RKO (cell line): ENCODE measurements at regions not wholly inside any gene's neighbourhood (a gene's known extent, or its start where the extent isn't known, plus 50 kb on each side); places are given as distances from the start of the nearest gene placed in this dataset.
A peak's percentile ranks its signal among the peaks of the same experiment; 100 is the strongest.
"Not testable (repeated sequence)": the region's sequence is repeated elsewhere in the genome, so short reads cannot be mapped to it uniquely, and the experiment has no call there.

ENCODE experiments used
- DNase-seq: peaks from one replicate; pipeline ENCODE4 v3.0.0-alpha.2; 2016; ENCODE audit warnings: low spot score

DNA sequence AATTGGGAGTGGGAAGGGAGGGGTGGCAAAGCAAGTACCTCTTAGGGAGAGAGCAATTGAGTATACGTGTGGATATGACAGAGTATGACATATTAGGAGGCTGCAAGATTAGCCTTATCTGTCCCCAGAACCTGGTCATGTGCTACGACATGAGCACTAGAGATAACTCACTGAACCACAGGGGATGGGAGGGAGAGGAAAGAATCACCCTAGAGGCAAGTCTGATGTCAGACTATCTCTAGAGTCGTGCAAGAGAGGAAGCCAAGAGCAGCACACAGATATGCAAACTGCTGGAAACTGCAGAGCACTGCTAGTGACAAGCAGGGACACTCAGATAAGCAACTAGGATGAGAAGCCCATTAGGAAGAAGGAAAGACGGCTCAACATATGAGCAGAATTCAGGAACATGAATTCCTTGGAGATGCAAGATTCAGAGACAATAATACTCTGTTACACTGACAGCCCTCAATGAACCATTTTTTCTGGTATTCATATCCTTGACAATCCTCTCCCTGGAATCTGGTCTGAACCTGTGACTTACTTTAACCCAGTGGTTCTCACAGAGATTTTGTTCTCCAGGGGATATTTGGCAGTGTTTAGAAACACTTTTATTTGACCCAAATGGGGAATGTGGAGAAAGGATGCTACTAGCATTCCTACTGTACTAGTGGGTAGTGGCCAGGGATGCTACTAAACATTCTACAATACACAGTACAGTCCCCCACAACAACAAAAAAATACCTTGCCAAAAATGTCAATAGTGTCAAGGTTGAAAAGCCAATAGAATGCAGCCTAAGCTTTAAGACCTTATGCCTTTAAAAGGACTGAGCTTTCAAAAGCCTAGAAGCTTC lies 84.0 kb upstream of the BMP2K start:
- no peak for DNase-seq

DNA sequence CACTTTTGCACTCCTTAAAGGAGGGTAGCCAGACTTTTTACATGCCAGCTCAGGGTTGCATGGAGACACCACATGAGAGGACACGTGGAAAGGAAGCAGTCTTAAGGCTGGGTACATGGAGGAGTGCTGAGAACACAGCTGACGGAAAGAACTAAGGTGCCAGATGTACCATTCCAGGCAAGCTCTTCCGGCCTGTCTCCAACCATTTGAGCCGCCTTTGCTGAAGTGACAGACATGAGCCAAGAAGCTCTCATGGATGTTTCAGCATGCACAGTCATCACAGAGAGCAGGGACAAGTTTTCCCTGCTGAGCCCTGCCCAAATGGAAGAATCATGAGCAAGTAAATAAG lies 83.4 kb upstream of the BMP2K start:
- DNase-seq: no peak

- DNase-seq: no peak
Measured at GRCh38 chr4:78693777-78694456, 82.2 kb upstream of the BMP2K start.

DNA sequence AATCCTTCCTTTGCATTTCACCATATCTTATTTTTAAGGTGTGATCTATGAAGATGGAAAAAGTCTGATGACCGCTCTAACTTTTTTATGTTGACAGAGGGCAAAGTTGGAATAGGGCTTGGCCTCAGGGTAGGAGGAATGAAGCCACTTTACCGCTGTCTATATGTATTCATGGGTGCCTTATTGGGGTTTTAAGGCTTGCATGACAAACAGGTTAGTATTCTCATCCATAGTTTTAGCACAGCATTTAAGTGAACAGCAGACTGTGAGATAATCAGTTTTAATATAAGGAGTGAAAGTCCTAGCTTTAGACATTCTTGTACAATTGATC lies 81.7 kb upstream of the BMP2K start:
- DNase-seq: no peak

DNA sequence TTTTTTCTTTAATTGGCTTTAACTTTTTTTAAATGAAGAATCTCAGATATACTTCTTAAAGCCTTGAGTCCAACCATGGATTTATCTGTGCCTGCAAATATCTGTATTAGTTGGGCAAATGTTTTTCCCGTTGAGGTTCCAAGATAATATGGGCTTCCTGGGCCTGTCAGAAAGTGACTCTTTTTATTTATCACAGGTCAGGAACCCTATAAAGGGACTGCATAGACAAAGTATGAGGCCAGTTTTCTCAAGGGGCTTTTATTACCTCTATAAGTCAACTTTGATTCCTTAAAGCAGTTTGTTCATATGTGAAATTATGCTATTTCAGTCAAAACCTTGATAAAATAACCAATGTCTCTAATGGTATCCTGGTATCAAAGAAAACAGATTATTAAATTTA lies 80.2 kb upstream of the BMP2K start:
- DNase-seq: no peak

GRCh38 chr4:78703079-78703478 lies 73.1 kb upstream of the BMP2K start:
- DNase-seq: no peak

GRCh38 chr4:78704317-78704716 lies 71.8 kb upstream of the BMP2K start:
- DNase-seq: no peak

GRCh38 chr4:78704981-78705683 lies 71.0 kb upstream of the BMP2K start:
- DNase-seq: peak; percentile 25

DNA sequence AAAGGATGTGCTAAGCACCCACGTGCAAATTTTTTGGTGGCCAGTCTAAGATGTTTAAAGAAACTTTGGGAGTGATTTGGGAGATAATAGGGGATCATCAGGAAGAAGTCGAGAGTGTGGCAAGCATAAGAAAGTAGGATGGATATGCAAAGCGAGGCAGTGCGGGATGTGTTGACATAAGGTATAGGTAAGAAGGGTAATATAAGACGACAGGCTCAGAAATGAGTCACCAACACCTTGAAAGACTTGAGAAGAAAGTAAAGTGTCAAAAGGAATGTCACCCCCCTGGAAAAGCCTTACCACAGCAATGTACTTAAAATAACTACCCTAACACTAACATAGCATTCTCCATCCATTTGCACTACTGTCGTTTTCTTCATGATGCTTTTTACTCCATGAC lies 69.8 kb upstream of the BMP2K start:
- DNase-seq: no peak

DNA sequence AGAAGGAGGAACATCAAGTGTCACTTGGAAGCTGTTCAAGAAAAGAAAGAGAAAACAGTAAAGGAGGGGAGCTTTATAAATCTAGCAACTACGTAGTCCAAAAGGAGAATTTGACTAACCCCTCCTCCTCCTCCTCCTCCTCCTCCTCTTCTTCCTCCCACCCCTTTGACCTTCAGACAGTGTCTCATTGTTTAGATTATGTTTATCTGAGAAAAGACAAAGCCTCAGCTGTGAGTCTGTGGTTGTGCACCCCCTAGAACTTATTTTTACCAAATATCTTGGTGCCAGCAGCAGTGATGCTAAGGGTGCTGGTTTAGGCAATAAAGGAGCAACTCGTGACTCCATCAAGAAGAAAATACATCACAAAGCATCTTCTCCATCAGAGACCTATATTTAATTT lies 68.9 kb upstream of the BMP2K start:
- DNase-seq: no peak

GRCh38 chr4:78707793-78708192 lies 68.4 kb upstream of the BMP2K start:
- no peak for DNase-seq

DNA sequence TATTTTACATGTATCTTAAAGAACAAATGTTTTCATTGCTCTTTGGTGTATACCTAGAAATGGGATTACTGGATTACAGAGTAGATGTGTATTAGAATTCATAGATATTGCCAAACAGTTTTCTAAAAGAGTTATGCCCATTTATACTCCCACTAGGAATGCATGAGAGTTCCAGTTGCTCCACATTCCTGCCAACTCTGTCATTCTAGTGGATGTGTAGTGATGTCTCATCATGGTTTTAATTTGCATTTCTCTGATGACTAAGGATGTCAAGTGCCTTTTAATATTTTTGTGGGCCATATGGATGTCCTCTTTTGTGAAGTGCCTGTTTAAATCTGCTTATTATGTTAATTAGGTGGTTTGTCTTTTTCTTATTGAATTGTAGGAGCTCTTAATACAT lies 65.6 kb upstream of the BMP2K start:
- peak; percentile 78 for DNase-seq

DNA sequence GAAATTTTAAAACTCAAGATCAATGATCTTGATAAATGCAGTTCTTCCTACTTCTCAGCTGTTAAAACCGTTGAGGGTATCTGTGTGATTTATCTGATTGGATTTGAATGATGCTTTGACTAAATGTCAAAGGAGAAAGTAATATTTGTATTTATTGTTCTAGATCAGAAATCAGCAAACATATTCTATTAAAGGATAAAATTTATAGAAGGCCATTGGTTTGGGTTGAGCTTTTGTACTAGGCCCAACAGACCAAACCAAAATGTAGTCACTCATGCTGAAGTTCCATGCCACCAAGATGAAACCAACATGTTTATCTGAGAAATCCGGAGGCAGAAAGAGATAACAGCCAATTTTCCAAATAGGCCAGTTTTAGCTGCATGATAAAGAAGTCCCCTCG lies 64.5 kb upstream of the BMP2K start:
- DNase-seq: no peak

DNA sequence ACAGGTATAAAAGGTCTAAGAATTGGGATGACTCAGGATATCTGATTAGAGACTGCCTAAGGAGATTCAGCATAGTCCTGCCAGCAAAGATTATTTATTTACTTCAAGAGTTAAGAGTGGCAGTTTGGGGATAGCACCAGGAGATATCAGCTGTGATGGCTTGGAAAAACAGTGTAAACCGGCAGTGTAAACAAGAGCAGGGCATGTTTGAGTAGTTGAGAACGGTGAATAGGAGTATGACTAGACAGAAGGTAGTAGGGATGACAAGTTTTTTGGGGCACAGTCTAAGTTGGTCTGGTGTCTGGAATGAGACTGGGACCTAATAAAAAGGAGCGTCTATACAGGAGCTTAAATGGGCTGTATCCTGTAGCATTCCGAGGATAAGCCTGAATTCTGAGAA lies 61.6 kb upstream of the BMP2K start:
- not testable (repeated sequence) for DNase-seq

DNA sequence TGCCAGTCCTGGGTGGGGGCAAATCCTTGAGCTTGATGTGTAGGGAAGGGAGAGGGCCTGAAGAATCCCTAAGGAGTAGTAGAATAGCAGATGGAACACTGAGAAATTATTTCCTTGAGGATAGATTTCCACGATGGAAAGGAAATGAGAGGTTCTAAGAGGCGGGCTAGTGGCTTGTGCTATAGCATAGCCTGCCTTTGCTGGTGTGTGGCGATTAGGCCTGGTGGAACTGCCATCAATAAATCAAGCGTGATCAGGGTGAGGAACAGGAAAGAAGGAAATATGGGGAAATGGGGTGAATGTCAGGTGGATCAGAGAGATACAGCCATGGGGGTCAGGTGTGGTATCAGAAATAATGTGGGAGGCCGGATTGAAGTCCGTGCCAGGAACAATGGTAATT lies 60.8 kb upstream of the BMP2K start:
- not testable (repeated sequence) for DNase-seq

GRCh38 chr4:78717712-78718111 lies 58.4 kb upstream of the BMP2K start:
- not testable (repeated sequence) for DNase-seq

GRCh38 chr4:78720204-78720603 lies 55.9 kb upstream of the BMP2K start:
- DNase-seq: no peak

DNA sequence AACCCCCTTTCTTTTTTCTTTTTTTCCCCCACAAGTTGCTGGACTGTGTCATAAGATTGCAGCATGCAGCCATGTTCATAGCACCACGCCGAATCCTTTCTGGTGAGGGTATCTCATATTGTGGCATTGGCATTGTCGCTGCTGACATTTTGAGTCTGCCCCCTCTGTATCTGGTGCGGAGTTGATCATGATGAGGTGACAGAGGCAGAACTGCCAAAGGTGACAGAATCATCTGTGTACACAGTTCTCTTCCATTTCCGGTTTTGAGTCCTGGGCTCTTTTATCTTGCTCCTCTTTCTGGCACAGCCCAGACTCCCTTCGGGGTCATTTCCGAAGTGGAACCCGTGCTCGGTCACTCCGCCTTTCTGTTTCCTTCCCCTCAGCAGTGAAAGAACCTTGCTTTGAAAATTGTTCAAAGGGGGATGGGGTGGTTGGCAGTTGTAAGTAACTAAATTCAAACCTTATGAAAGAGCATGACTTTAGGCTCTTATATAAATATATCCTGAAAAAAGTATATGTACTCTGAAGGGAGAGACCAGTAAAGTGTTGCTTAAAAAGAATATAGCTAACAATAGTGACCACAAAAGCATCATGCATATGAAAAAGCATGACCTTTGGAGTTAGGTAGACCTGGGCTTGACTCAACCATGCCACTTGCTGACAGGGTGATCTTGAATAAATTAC lies 55.0 kb upstream of the BMP2K start:
- no peak for DNase-seq

GRCh38 chr4:78721747-78722146 lies 54.4 kb upstream of the BMP2K start:
- DNase-seq: no peak

- DNase-seq: no peak
Measured at GRCh38 chr4:78722320-78722719, 53.8 kb upstream of the BMP2K start.

- no peak for DNase-seq
Measured at GRCh38 chr4:78722878-78723277, 53.3 kb upstream of the BMP2K start.
